OCI-LY1 (cell line): ENCODE measurements at regions not wholly inside any gene's neighbourhood (a gene's known extent, or its start where the extent isn't known, plus 50 kb on each side); places are given as distances from the start of the nearest gene placed in this dataset.

Experiments
- CTCF ChIP-seq: fragments of 200-600 bp; sonication (generic), shearing (Covaris generic); IDR thresholded peaks from 2 replicates; pipeline ENCODE4 v1.5.1; 2017; ENCODE audit warnings: mild to moderate bottlenecking, antibody characterized with exemption, low read length, moderate library complexity, mixed read lengths
- EZH2 ChIP-seq: fragments of 200-600 bp; sonication (generic), shearing (Covaris generic); IDR thresholded peaks from 2 replicates; pipeline ENCODE4 v1.8.0; 2017; ENCODE audit warnings: borderline replicate concordance, mixed run types, mild to moderate bottlenecking, antibody characterized with exemption, low read length, moderate library complexity, mixed read lengths

GRCh38 chr5:2901511-2901910 lies 150.0 kb upstream of the IRX2 start:
- TF ChIP-seq CTCF (no peak), EZH2 (no peak)
